H9 (cell line): ENCODE measurements at regions not wholly inside any gene's neighbourhood (a gene's known extent, or its start where the extent isn't known, plus 50 kb on each side); places are given as distances from the start of the nearest gene placed in this dataset.

Source experiments
- DNase-seq: peaks from one replicate; pipeline ENCODE4 v3.0.0-alpha.2; 2017
- H2AFZ ChIP-seq: one replicate; pipeline ENCODE4 v1.6.1; 2013; ENCODE audit warnings: mild to moderate bottlenecking, low read length, control low read depth, moderate library complexity
- H2AK5ac ChIP-seq: 2 replicates; pipeline ENCODE4 v1.6.1; 2013; ENCODE audit warnings: low read length, control low read depth, mixed read lengths; ENCODE audit not compliant: insufficient read length
- H2BK120ac ChIP-seq: one replicate; pipeline ENCODE4 v1.6.1; 2013; ENCODE audit warnings: low read depth, mild to moderate bottlenecking, low read length, control low read depth, inconsistent platforms; ENCODE audit not compliant: poor library complexity, severe bottlenecking
- H2BK12ac ChIP-seq: 2 replicates; pipeline ENCODE4 v1.6.1; 2013; ENCODE audit warnings: low read length, control low read depth, mixed read lengths, low read depth; ENCODE audit not compliant: insufficient read length
- H2BK15ac ChIP-seq: 2 replicates; pipeline ENCODE4 v1.6.1; 2013; ENCODE audit warnings: low read depth, low read length, control low read depth
- H2BK20ac ChIP-seq: one replicate; pipeline ENCODE4 v1.6.1; 2013; ENCODE audit warnings: low read depth, mild to moderate bottlenecking, low read length, control low read depth, inconsistent platforms; ENCODE audit not compliant: poor library complexity, severe bottlenecking
- H2BK5ac ChIP-seq: 2 replicates; pipeline ENCODE4 v1.6.1; 2013; ENCODE audit warnings: low read length, control low read depth, mixed read lengths; ENCODE audit not compliant: insufficient read length
- H3K14ac ChIP-seq: 2 replicates; pipeline ENCODE4 v1.6.1; 2013; ENCODE audit warnings: low read length, control low read depth; ENCODE audit not compliant: insufficient read depth
- H3K18ac ChIP-seq: 2 replicates; pipeline ENCODE4 v1.6.1; 2013; ENCODE audit warnings: low read depth, mild to moderate bottlenecking, mixed read lengths, low read length, control low read depth; ENCODE audit not compliant: insufficient read length
- H3K23ac ChIP-seq: 2 replicates; pipeline ENCODE4 v1.6.1; 2013; ENCODE audit warnings: low read length, control low read depth, mixed read lengths, low read depth; ENCODE audit not compliant: insufficient read length
- H3K23me2 ChIP-seq: 2 replicates; pipeline ENCODE4 v1.6.1; 2013; ENCODE audit warnings: low read depth, mild to moderate bottlenecking, mixed read lengths, low read length, control low read depth; ENCODE audit not compliant: insufficient read length, poor library complexity, severe bottlenecking
- H3K27ac ChIP-seq: 2 replicates; pipeline ENCODE4 v1.5.1; 2013; ENCODE audit warnings: low read length, control low read depth, mixed read lengths, low read depth; ENCODE audit not compliant: insufficient read length
- H3K27me3 ChIP-seq: 2 replicates; pipeline ENCODE4 v1.6.1; 2013; ENCODE audit warnings: low read length, control low read depth, inconsistent platforms; ENCODE audit not compliant: insufficient read depth
- H3K4ac ChIP-seq: 2 replicates; pipeline ENCODE4 v1.6.1; 2013; ENCODE audit warnings: low read depth, mild to moderate bottlenecking, control low read depth, inconsistent platforms, low read length, moderate library complexity
- H3K4me1 ChIP-seq: 2 replicates; pipeline ENCODE4 v1.6.1; 2013; ENCODE audit warnings: low read length, control low read depth, inconsistent platforms; ENCODE audit not compliant: insufficient read depth
- H3K4me2 ChIP-seq: 2 replicates; pipeline ENCODE4 v1.6.1; 2013; ENCODE audit warnings: low read length, control low read depth, mixed read lengths; ENCODE audit not compliant: insufficient read length, insufficient read depth
- H3K56ac ChIP-seq: 2 replicates; pipeline ENCODE4 v1.6.1; 2013; ENCODE audit warnings: low read depth, mild to moderate bottlenecking, mixed read lengths, low read length, control low read depth; ENCODE audit not compliant: insufficient read length
- H3K79me1 ChIP-seq: 2 replicates; pipeline ENCODE4 v1.6.1; 2013; ENCODE audit warnings: low read depth, mild to moderate bottlenecking, moderate library complexity, low read length, control low read depth, inconsistent platforms; ENCODE audit not compliant: insufficient read depth, poor library complexity, severe bottlenecking
- H3K79me2 ChIP-seq: 2 replicates; pipeline ENCODE4 v1.6.1; 2013; ENCODE audit warnings: low read length, control low read depth, inconsistent platforms; ENCODE audit not compliant: insufficient read depth
- H3K9ac ChIP-seq: 2 replicates; pipeline ENCODE4 v1.6.1; 2013; ENCODE audit warnings: low read length, control low read depth, mixed read lengths; ENCODE audit not compliant: insufficient read length; ENCODE audit errors: extremely low read depth
- H3K9me3 ChIP-seq: one replicate; pipeline ENCODE4 v1.6.1; 2013; ENCODE audit warnings: low read depth, low read length, inconsistent platforms; ENCODE audit not compliant: control insufficient read depth
- H3T11ph ChIP-seq: one replicate; pipeline ENCODE4 v1.6.1; 2013; ENCODE audit warnings: mild to moderate bottlenecking, low read length, control low read depth, inconsistent platforms
- H4K20me1 ChIP-seq: one replicate; pipeline ENCODE4 v1.6.1; 2013; ENCODE audit not compliant: control insufficient read depth, insufficient read length, insufficient read depth
- H4K5ac ChIP-seq: 2 replicates; pipeline ENCODE4 v1.6.1; 2013; ENCODE audit warnings: low read depth, mild to moderate bottlenecking, mixed read lengths, low read length, control low read depth; ENCODE audit not compliant: insufficient read length
- H4K8ac ChIP-seq: replicated peaks from 2 replicates; pipeline ENCODE4 v1.6.1; 2013; ENCODE audit warnings: low read length, control low read depth, mixed read lengths, low read depth; ENCODE audit not compliant: insufficient read length
- H4K91ac ChIP-seq: 2 replicates; pipeline ENCODE4 v1.6.1; 2013; ENCODE audit warnings: low read depth, mild to moderate bottlenecking, moderate library complexity, mixed read lengths, low read length, control low read depth; ENCODE audit not compliant: insufficient read length
- H3K27ac Mint-ChIP-seq, 3 experiments: 2 replicates in 2 of 3; 3 replicates in 1 of 3; pipeline ENCODE4 v1.8.0; 2020 to 2021; ENCODE audit warnings: mixed read lengths in 3 of 3, mild to moderate bottlenecking in 1 of 3, moderate library complexity in 1 of 3
- H3K27me3 Mint-ChIP-seq: 2 replicates; pipeline ENCODE4 v1.8.0; 2021; ENCODE audit warnings: low read depth, mild to moderate bottlenecking, moderate library complexity, mixed read lengths
- H3K36me3 Mint-ChIP-seq, 3 experiments: 2 replicates in 2 of 3; 3 replicates in 1 of 3; pipeline ENCODE4 v1.8.0; 2020 to 2021; ENCODE audit warnings: low read depth in 3 of 3, mixed read lengths in 3 of 3; ENCODE audit not compliant: insufficient read depth in 1 of 3
- H3K4me1 Mint-ChIP-seq, 2 experiments: 2 replicates each; pipeline ENCODE4 v1.8.0; 2020; ENCODE audit warnings: mixed read lengths in 2 of 2
- H3K4me3 Mint-ChIP-seq, 2 experiments: 2 replicates in 1 of 2; 3 replicates in 1 of 2; pipeline ENCODE4 v1.8.0; 2020 to 2021; ENCODE audit warnings: mild to moderate bottlenecking in 2 of 2, mixed read lengths in 2 of 2, moderate library complexity in 1 of 2
- H3K9me3 Mint-ChIP-seq, 2 experiments: 2 replicates in 1 of 2; 3 replicates in 1 of 2; pipeline ENCODE4 v1.8.0; 2020; ENCODE audit warnings: mild to moderate bottlenecking in 2 of 2, mixed read lengths in 2 of 2, moderate library complexity in 1 of 2
- WGBS: extraction: QIAGEN DNeasy Blood & Tissue Kit; methylation state at CpG from one replicate; pipeline ENCODE4 v1.1.7; 2013; ENCODE audit warnings: missing lambda C conversion rate, low lambda C conversion rate, mixed read lengths; ENCODE audit not compliant: insufficient read length; ENCODE audit errors: extremely low coverage; 5-methylcytosine and 5-hydroxymethylcytosine counted together
- TF ChIP-seq, protein P1 (sequence below): fragments of 200-600 bp; sonication (generic); conservative IDR thresholded peaks from 3 replicates; pipeline ENCODE4 v1.8.0; 2021; ENCODE audit warnings: antibody characterized with exemption, mild to moderate bottlenecking

DNA sequence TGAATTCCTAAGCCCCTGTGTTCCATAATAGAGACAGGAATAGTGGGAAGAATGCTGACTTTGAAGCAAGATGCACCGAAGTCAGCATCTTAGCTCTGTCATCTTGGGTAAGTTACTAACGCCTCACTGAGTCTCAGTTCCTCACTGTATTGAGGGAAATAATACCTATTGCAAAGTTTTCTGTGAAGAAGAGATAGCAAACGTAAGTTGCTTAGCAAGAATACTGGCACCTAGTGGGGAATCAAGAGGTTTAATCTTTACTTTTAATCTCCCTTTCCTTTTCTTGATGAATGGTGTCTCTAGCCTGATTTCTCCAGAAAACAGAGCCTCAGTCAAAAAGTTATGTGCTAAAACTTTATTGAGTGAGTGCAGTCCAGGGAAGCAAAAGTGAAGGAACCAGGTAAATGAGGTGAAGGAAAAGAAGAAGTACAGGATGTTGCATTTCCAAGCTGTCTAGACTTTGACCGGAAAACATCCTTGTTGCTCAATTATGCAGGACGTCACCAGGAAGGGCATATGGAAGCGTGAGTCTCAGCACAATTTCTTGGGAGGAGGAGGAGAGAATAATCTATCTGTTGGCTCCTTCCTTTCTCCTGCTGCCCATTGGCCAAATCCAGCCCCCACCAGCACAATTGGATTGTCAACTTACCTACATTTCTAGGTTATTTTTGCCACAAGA is 210.0 kb downstream of the B3GLCT start:
- no peak overlapping the region for H3K4me2 ChIP-seq
- H2BK12ac ChIP-seq: no peak overlapping the region
- no peak overlapping the region for H3K9ac ChIP-seq
- H2AFZ ChIP-seq: no peak overlapping the region
- H3K9me3 ChIP-seq: no peaks in the 10 kb centered on the region
- no peaks in the 10 kb centered on the region for H3K79me1 ChIP-seq
- H3K27ac ChIP-seq: no peak overlapping the region
- Mint-ChIP-seq H3K27ac (no peak overlapping the region), H3K36me3 (no peaks in the 10 kb centered on the region), H3K4me1 (no peaks in the 10 kb centered on the region), H3K9me3 (no peaks in the 10 kb centered on the region), H3K27me3 (no peaks in the 10 kb centered on the region), H3K4me3 (no peak overlapping the region)
- no peak overlapping the region for H2BK5ac ChIP-seq
- WGBS: no CpG with 5 or more reads among the region's 6 CpGs
- no peaks in the 10 kb centered on the region for H4K20me1 ChIP-seq
- no peak overlapping the region for H3K4ac ChIP-seq
- H4K91ac ChIP-seq: no peak overlapping the region
- H2BK15ac ChIP-seq: no peak overlapping the region
- no peak overlapping the region for H4K8ac ChIP-seq
- H3K23me2 ChIP-seq: no peaks in the 10 kb centered on the region
- no peak overlapping the region for H3K14ac ChIP-seq
- H3K18ac ChIP-seq: no peak overlapping the region
- no peak overlapping the region for H4K5ac ChIP-seq
- no peaks in the 10 kb centered on the region for H3K27me3 ChIP-seq
- H2BK20ac ChIP-seq: no peak overlapping the region
- no peak overlapping the region for H3K56ac ChIP-seq
- H3K4me1 ChIP-seq: no peaks in the 10 kb centered on the region
- no peak overlapping the region for H3T11ph ChIP-seq
- H2BK120ac ChIP-seq: no peak overlapping the region
- TF ChIP-seq, protein P1, sequence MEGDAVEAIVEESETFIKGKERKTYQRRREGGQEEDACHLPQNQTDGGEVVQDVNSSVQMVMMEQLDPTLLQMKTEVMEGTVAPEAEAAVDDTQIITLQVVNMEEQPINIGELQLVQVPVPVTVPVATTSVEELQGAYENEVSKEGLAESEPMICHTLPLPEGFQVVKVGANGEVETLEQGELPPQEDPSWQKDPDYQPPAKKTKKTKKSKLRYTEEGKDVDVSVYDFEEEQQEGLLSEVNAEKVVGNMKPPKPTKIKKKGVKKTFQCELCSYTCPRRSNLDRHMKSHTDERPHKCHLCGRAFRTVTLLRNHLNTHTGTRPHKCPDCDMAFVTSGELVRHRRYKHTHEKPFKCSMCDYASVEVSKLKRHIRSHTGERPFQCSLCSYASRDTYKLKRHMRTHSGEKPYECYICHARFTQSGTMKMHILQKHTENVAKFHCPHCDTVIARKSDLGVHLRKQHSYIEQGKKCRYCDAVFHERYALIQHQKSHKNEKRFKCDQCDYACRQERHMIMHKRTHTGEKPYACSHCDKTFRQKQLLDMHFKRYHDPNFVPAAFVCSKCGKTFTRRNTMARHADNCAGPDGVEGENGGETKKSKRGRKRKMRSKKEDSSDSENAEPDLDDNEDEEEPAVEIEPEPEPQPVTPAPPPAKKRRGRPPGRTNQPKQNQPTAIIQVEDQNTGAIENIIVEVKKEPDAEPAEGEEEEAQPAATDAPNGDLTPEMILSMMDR: peak; percentile 50
- H2AK5ac ChIP-seq: no peak overlapping the region
- no peak for DNase-seq
- H3K79me2 ChIP-seq: no peaks in the 10 kb centered on the region
- H3K23ac ChIP-seq: no peak overlapping the region
